Neural progenitor cell (in vitro differentiated cells): ENCODE measurements at regions not wholly inside any gene's neighbourhood (a gene's known extent, or its start where the extent isn't known, plus 50 kb on each side); places are given as distances from the start of the nearest gene placed in this dataset.

Experiments
- DNase-seq: peaks from one replicate; pipeline ENCODE4 v3.0.0-alpha.2; 2016; ENCODE audit warnings: low spot score
- H2AFZ ChIP-seq: fragments of 200-600 bp; sonication (generic); replicated peaks from 2 replicates; pipeline ENCODE4 v1.6.1; 2016; ENCODE audit warnings: antibody characterized with exemption
- H3F3A ChIP-seq: fragments of 200-600 bp; sonication (generic); 2 replicates; pipeline ENCODE4 v1.6.1; 2016; ENCODE audit warnings: antibody characterized with exemption, low read depth
- H3K27ac ChIP-seq: fragments of 200-600 bp; sonication (generic); 2 replicates; pipeline ENCODE4 v1.5.1; 2016; ENCODE audit warnings: mild to moderate bottlenecking
- H3K27me3 ChIP-seq: fragments of 200-600 bp; sonication (generic); 2 replicates; pipeline ENCODE4 v1.6.1; 2016; ENCODE audit warnings: mild to moderate bottlenecking, moderate library complexity
- H3K36me3 ChIP-seq: fragments of 200-600 bp; sonication (generic); 2 replicates; pipeline ENCODE4 v1.5.1; 2016
- H3K4me1 ChIP-seq: fragments of 200-600 bp; sonication (generic); 2 replicates; pipeline ENCODE4 v1.6.1; 2016; ENCODE audit warnings: mixed run types
- H3K4me2 ChIP-seq: fragments of 200-600 bp; sonication (generic); 2 replicates; pipeline ENCODE4 v1.6.1; 2016
- H3K4me3 ChIP-seq: fragments of 200-600 bp; sonication (generic); 2 replicates; pipeline ENCODE4 v1.5.1; 2016
- H3K79me2 ChIP-seq: fragments of 200-600 bp; sonication (generic); 2 replicates; pipeline ENCODE4 v1.6.1; 2016; ENCODE audit warnings: low read depth
- H3K9ac ChIP-seq: fragments of 200-600 bp; sonication (generic); 2 replicates; pipeline ENCODE4 v1.6.1; 2016
- H3K9me3 ChIP-seq: fragments of 200-600 bp; sonication (generic); 2 replicates; pipeline ENCODE4 v1.5.1; 2016; ENCODE audit warnings: low read depth
- H4K20me1 ChIP-seq: fragments of 200-600 bp; sonication (generic); 2 replicates; pipeline ENCODE4 v1.6.1; 2016; ENCODE audit warnings: low read depth
- H3K27ac Mint-ChIP-seq: 3 replicates; pipeline ENCODE4 v1.8.0; 2021; ENCODE audit warnings: mixed read lengths
- H3K27me3 Mint-ChIP-seq: 2 replicates; pipeline ENCODE4 v1.8.0; 2022; ENCODE audit warnings: low read depth, mild to moderate bottlenecking, inconsistent platforms, moderate library complexity, mixed read lengths; ENCODE audit not compliant: insufficient read depth
- H3K36me3 Mint-ChIP-seq: 3 replicates; pipeline ENCODE4 v1.8.0; 2021; ENCODE audit warnings: mixed read lengths
- H3K4me1 Mint-ChIP-seq: 3 replicates; pipeline ENCODE4 v1.8.0; 2021; ENCODE audit warnings: mixed read lengths
- H3K4me3 Mint-ChIP-seq: 3 replicates; pipeline ENCODE4 v1.8.0; 2021; ENCODE audit warnings: mild to moderate bottlenecking, moderate library complexity, mixed read lengths
- H3K9me3 Mint-ChIP-seq: 3 replicates; pipeline ENCODE4 v1.8.0; 2020; ENCODE audit warnings: mixed read lengths
- EZH2 ChIP-seq: fragments of 200-600 bp; sonication (generic); IDR thresholded peaks from 2 replicates; pipeline ENCODE4 v1.6.1; 2017; ENCODE audit warnings: antibody characterized with exemption, mild to moderate bottlenecking, moderate library complexity
- EZH2phosphoT487 ChIP-seq: fragments of 200-600 bp; sonication (generic); IDR thresholded peaks from 2 replicates; pipeline ENCODE4 v1.6.1; 2017; ENCODE audit warnings: antibody characterized with exemption
- TF ChIP-seq, protein P1 (sequence below): fragments of 200-600 bp; sonication (generic); IDR thresholded peaks from 2 replicates; pipeline ENCODE4 v1.5.1; 2017; ENCODE audit warnings: antibody characterized with exemption, mild to moderate bottlenecking

DNA sequence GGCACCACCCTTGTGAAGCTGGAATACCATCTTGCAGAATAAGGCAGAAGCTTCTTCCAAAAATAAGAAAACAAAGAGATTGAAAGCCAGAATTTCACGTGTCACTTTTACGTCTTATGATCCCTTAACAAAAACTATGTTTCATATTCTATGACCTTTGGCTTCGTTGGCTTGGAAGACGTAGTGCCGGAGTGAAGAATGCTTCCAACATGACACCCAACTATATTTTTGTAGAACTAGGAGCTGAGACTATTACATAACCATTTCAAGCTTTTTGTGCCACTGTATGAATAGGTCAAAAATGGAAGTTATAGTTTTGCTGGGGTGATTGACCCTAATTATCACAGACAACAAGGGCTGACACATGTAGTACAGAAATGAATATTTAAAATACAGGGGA lies 996.2 kb downstream of the ADGRL3 start:
- Histone ChIP-seq H3K4me3 (no peak overlapping the region), H3K79me2 (no peaks in the 10 kb centered on the region), H3K4me1 (peaks cover 12% of the 10 kb centered on the region), H3K9ac (no peak overlapping the region), H3F3A (no peaks in the 10 kb centered on the region), H3K36me3 (no peaks in the 10 kb centered on the region), H2AFZ (no peak overlapping the region), H4K20me1 (no peaks in the 10 kb centered on the region), H3K27ac (no peak overlapping the region), H3K9me3 (no peaks in the 10 kb centered on the region), H3K4me2 (no peak overlapping the region), H3K27me3 (no peaks in the 10 kb centered on the region)
- no peaks in the 10 kb centered on the region for H3K9me3 Mint-ChIP-seq
- peaks cover 6% of the 10 kb centered on the region for H3K4me1 Mint-ChIP-seq
- no peak for DNase-seq
- TF ChIP-seq, protein P1, sequence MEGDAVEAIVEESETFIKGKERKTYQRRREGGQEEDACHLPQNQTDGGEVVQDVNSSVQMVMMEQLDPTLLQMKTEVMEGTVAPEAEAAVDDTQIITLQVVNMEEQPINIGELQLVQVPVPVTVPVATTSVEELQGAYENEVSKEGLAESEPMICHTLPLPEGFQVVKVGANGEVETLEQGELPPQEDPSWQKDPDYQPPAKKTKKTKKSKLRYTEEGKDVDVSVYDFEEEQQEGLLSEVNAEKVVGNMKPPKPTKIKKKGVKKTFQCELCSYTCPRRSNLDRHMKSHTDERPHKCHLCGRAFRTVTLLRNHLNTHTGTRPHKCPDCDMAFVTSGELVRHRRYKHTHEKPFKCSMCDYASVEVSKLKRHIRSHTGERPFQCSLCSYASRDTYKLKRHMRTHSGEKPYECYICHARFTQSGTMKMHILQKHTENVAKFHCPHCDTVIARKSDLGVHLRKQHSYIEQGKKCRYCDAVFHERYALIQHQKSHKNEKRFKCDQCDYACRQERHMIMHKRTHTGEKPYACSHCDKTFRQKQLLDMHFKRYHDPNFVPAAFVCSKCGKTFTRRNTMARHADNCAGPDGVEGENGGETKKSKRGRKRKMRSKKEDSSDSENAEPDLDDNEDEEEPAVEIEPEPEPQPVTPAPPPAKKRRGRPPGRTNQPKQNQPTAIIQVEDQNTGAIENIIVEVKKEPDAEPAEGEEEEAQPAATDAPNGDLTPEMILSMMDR: no peak
- H3K27me3 Mint-ChIP-seq: no peaks in the 10 kb centered on the region
- H3K36me3 Mint-ChIP-seq: no peaks in the 10 kb centered on the region
- H3K4me3 Mint-ChIP-seq: no peak overlapping the region
- H3K27ac Mint-ChIP-seq: no peak overlapping the region

DNA sequence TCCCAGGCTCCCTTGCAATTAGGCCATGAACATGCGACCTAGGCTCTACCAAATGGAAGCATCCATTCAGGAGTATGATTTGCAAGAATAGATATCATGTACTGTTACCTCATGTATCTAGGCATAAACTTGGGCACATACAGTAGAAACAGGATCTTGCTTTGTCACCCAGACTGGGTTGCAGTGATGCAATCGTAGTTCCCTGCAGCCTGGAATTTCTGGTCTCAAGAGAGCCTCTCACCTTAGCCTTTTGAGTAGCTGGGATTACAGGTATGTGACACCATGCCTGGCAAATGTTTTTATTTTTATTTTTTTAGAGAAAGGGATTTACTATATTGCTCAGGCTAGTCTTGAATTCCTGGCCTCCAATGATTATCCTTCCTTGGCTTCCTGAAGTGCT lies 994.2 kb downstream of the ADGRL3 start:
- H3K79me2 ChIP-seq: no peaks in the 10 kb centered on the region
- DNase-seq: no peak
- H3K27ac Mint-ChIP-seq: no peak overlapping the region
- no peaks in the 10 kb centered on the region for H4K20me1 ChIP-seq
- no peak overlapping the region for H3K9ac ChIP-seq
- peaks cover 4% of the 10 kb centered on the region for H3K4me1 Mint-ChIP-seq
- TF ChIP-seq EZH2: no peak
- TF ChIP-seq, protein P1: no peak
- TF ChIP-seq EZH2phosphoT487: no peak
- no peaks in the 10 kb centered on the region for H3K9me3 Mint-ChIP-seq
- no peaks in the 10 kb centered on the region for H3F3A ChIP-seq
- no peaks in the 10 kb centered on the region for H3K27me3 ChIP-seq
- H3K36me3 Mint-ChIP-seq: no peaks in the 10 kb centered on the region
- H3K27ac ChIP-seq: no peak overlapping the region
- no peak overlapping the region for H3K4me2 ChIP-seq
- H3K9me3 ChIP-seq: no peaks in the 10 kb centered on the region
- H3K36me3 ChIP-seq: no peaks in the 10 kb centered on the region
- H3K27me3 Mint-ChIP-seq: no peaks in the 10 kb centered on the region
- peaks cover 6% of the 10 kb centered on the region for H3K4me1 ChIP-seq
- H3K4me3 ChIP-seq: no peak overlapping the region
- H2AFZ ChIP-seq: no peak overlapping the region
- no peak overlapping the region for H3K4me3 Mint-ChIP-seq

DNA sequence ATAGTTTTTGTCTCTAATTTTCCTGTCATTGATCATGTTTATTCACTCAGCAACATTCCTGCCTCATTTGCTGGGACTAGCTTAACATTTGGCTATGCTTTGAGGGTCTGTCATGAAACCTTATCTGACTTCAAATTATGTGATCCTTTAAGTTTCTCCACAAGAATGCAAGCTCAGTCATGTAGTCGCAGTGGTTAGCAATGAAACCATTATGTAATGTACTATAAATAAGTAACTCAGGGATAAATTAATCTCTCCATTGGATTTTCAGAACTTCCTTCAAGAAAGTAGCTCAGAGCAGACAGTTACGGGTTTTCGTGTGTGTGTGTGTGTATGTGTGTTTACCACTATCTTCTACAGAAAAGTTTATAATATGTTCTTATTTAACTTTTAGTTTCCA lies 993.6 kb downstream of the ADGRL3 start:
- H2AFZ ChIP-seq: no peak overlapping the region

More for the DNA sequence above, 993.6 kb downstream of the ADGRL3 start:
- Histone ChIP-seq H3K36me3 (no peaks in the 10 kb centered on the region), H3K27ac (no peak overlapping the region), H3K4me2 (no peak overlapping the region), H3F3A (no peaks in the 10 kb centered on the region), H3K27me3 (no peaks in the 10 kb centered on the region), H3K4me3 (no peak overlapping the region), H3K4me1 (peaks cover under 1% of the 10 kb centered on the region), H4K20me1 (no peaks in the 10 kb centered on the region), H3K9ac (no peak overlapping the region), H3K79me2 (no peaks in the 10 kb centered on the region), H3K9me3 (no peaks in the 10 kb centered on the region)
- Mint-ChIP-seq H3K27ac (peak overlapping the region; percentile 3), H3K36me3 (no peaks in the 10 kb centered on the region), H3K4me1 (no peaks in the 10 kb centered on the region), H3K4me3 (no peak overlapping the region), H3K9me3 (no peaks in the 10 kb centered on the region), H3K27me3 (no peaks in the 10 kb centered on the region)
- DNase-seq: no peak
- TF ChIP-seq EZH2phosphoT487 (no peak), EZH2 (no peak)
- TF ChIP-seq, protein P1: no peak
